IPS-NIHi7 (cell line): ENCODE measurements at regions not wholly inside any gene's neighbourhood (a gene's known extent, or its start where the extent isn't known, plus 50 kb on each side); places are given as distances from the start of the nearest gene placed in this dataset.

Experiments used
- DNase-seq: peaks from one replicate; pipeline ENCODE4 v3.0.0; 2012; ENCODE audit warnings: mixed read lengths; ENCODE audit errors: extremely low spot score

DNA sequence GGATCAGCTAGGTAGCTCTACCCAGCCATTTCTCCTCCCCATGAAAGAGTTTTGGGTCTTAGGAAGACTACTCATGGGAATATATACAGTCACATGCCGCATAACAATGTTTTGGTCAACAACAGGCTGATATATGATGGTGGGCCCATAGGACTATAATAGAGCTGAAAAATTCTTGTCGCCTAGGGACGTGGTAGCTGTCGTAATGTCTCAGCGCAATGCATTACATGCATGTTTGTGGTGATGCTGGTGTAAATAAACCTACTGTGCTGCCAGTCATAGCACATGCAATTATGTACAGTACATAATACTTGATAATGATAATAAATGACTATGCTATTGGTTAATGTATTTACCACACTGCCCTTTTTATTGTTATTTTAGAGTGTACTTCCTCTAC lies 78.2 kb upstream of the DLX6 start:
- DNase-seq, result no peak

GRCh38 chr7:96928965-96929364 lies 76.4 kb upstream of the DLX6 start:
- no peak for DNase-seq

GRCh38 chr7:96931891-96932290 lies 73.5 kb upstream of the DLX6 start:
- DNase-seq, result no peak

- DNase-seq, result no peak
These were observed 72.2 kb upstream of the DLX6 start for GRCh38 chr7:96933067-96933645.

DNA sequence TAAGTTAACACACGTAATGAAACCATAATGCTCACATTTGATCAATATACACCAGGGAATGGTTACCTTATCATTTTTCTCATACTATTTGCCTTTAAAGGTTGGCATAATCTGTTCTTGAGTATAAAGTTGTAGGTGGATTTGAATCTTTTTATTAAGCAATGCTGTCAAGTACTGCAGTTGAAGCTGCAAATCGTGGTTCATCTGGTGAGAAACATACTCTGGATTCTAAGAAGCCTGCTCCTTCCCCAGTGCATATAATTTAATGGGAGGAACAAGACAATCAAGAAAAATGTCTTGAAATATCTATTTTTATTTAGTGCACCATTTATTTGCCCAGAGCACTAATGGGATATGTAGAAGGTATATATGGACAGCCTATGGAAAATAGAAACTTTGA lies 68.7 kb upstream of the DLX6 start:
- DNase-seq, result no peak

- DNase-seq, result no peak
These were observed 63.2 kb upstream of the DLX6 start for GRCh38 chr7:96942112-96942511.

- DNase-seq, result no peak
These were observed 55.6 kb upstream of the DLX6 start for GRCh38 chr7:96949766-96950165.

- no peak for DNase-seq
These were observed 52.4 kb upstream of the DLX6 start for GRCh38 chr7:96952974-96953391.

GRCh38 chr7:96953676-96954513 lies 51.5 kb upstream of the DLX6 start:
- DNase-seq, result no peak
